ENCODE measurements at regions not wholly inside any gene's neighbourhood (a gene's known extent, or its start where the extent isn't known, plus 50 kb on each side); places are given as distances from the start of the nearest gene placed in this dataset.

DNA sequence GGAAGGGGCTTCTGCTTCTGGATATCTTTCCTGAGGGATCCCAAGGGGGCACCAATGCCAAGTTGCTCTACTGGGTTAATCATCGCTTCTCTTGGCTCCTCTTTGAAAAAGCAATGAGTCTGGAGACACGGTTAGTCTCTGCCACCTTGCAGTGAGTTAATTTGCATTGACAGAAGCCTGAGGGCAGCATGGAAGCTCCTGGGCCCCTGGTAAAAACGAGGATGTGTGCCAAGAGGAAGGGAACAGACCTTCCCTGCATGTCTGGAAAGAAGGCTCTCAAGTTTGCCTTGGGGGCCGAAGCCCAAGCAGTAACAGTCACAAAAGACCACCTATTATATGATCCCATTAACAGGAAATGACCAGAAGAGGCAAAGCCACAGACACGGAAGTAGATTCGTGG, 86.7 kb downstream of the IRX5 start:
- TF ChIP-seq, protein P1, sequence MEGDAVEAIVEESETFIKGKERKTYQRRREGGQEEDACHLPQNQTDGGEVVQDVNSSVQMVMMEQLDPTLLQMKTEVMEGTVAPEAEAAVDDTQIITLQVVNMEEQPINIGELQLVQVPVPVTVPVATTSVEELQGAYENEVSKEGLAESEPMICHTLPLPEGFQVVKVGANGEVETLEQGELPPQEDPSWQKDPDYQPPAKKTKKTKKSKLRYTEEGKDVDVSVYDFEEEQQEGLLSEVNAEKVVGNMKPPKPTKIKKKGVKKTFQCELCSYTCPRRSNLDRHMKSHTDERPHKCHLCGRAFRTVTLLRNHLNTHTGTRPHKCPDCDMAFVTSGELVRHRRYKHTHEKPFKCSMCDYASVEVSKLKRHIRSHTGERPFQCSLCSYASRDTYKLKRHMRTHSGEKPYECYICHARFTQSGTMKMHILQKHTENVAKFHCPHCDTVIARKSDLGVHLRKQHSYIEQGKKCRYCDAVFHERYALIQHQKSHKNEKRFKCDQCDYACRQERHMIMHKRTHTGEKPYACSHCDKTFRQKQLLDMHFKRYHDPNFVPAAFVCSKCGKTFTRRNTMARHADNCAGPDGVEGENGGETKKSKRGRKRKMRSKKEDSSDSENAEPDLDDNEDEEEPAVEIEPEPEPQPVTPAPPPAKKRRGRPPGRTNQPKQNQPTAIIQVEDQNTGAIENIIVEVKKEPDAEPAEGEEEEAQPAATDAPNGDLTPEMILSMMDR (conservative IDR thresholded peaks at IDR 0.05; ENCODE audit: low read depth, low read length) = no peak
- TF ChIP-seq EZH2phosphoT487 (IDR thresholded peaks at IDR 0.05; ENCODE audit: borderline replicate concordance, low read length) = no peak
